Right atrium auricular region (tissue), 2 donors: ENCODE measurements at regions not wholly inside any gene's neighbourhood (a gene's known extent, or its start where the extent isn't known, plus 50 kb on each side); places are given as distances from the start of the nearest gene placed in this dataset.

Experiments
- DNase-seq: peaks from one replicate; pipeline ENCODE4 v3.0.0-alpha.2; 2019; ENCODE audit warnings: low spot score
- H3K27ac ChIP-seq, 2 donors: fragments of 200-600 bp; sonication (generic); 1 replicate in 1 of 2; 2 replicates in 1 of 2; pipeline ENCODE4 v1.5.1; 2016 to 2019
- H3K27me3 ChIP-seq, 2 donors: fragments of 200-600 bp; sonication (generic); one replicate each; pipeline versions ENCODE4 v1.5.1 to v1.6.0; 2017 to 2019
- H3K36me3 ChIP-seq: fragments of 200-600 bp; sonication (generic); one replicate; pipeline ENCODE4 v1.5.1; 2016
- H3K4me1 ChIP-seq, 2 donors: fragments of 200-600 bp; sonication (generic); one replicate each; pipeline versions ENCODE4 v1.5.1 to v1.6.0; 2017 to 2019
- H3K4me3 ChIP-seq, 2 donors: fragments of 200-600 bp; sonication (generic); 1 replicate in 1 of 2; 2 replicates in 1 of 2; pipeline ENCODE4 v1.5.1; 2017 to 2019; ENCODE audit warnings: mild to moderate bottlenecking in 1 of 2, moderate library complexity in 1 of 2
- H3K9me3 ChIP-seq, 2 donors: fragments of 200-600 bp; sonication (generic); one replicate each; pipeline ENCODE4 v1.5.1; 2019
- TF ChIP-seq, protein P1 (sequence below), 2 donors: fragments of 200-600 bp; sonication (generic); IDR thresholded peaks; one replicate each; pipeline ENCODE4 v1.5.1; 2019; ENCODE audit warnings: antibody characterized with exemption in 2 of 2

DNA sequence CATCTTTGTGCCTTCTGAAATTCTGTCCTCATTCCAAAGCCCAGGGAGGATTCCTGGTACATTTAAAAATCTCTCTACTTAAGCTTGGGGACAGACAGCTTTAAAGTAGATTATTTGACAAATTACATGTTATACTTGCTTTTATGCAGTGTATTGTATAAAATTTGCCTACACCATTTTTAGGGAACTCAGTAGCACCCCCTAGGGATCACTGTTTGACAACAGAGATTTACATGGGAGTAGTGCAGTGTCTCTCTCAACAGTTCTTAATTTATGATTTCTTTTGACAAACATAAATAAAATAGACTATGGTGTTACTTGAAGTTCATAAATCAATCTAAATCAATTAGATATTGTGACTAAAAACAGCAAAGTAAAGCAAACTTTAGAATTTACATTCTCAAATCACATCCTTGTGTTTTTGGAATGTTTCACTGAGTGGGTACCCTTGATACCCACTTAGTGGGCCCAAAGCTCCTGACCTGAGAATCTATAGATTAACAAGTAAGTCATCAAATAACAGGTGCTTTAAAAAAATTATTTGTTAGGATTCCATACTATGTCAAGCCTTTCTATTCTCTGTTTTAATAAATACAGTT, 428.8 kb downstream of the DYNC2H1 start:
- Histone ChIP-seq H3K9me3 (no peaks in the 10 kb centered on the region), H3K4me3 (no peak overlapping the region), H3K27me3 (no peaks in the 10 kb centered on the region), H3K36me3 (no peaks in the 10 kb centered on the region), H3K27ac (no peak overlapping the region), H3K4me1 (peaks cover 0 to 20% of the 10 kb centered on the region in 2 donors)
- no peak for DNase-seq
- TF ChIP-seq, protein P1, sequence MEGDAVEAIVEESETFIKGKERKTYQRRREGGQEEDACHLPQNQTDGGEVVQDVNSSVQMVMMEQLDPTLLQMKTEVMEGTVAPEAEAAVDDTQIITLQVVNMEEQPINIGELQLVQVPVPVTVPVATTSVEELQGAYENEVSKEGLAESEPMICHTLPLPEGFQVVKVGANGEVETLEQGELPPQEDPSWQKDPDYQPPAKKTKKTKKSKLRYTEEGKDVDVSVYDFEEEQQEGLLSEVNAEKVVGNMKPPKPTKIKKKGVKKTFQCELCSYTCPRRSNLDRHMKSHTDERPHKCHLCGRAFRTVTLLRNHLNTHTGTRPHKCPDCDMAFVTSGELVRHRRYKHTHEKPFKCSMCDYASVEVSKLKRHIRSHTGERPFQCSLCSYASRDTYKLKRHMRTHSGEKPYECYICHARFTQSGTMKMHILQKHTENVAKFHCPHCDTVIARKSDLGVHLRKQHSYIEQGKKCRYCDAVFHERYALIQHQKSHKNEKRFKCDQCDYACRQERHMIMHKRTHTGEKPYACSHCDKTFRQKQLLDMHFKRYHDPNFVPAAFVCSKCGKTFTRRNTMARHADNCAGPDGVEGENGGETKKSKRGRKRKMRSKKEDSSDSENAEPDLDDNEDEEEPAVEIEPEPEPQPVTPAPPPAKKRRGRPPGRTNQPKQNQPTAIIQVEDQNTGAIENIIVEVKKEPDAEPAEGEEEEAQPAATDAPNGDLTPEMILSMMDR (IDR thresholded peaks at IDR 0.05), result peak; percentile 18 to 58

DNA sequence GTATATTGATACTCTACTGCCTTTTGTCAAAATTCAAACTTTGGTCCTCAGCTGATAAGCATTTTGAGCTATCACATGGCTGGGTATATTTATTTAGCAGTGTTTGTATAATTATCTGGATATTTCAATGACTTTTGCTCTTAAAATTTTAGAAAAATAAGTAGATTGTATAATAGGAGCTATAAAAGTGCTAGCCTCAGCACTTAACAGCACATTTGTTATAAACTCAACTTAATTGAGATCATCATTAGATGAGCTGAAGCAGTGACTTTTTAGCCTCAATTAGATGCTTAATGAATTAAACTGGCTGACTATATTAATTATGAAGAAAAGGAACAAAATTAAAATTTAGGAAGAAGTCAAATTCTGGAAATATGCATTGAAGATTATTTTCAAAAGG, 429.9 kb downstream of the DYNC2H1 start:
- Histone ChIP-seq H3K4me3 (no peak overlapping the region), H3K4me1 (peaks cover 0 to 20% of the 10 kb centered on the region in 2 donors)
- TF ChIP-seq, protein P1 (IDR thresholded peaks at IDR 0.05), result no peak

GRCh38 chr11:103541186-103541795, 432.1 kb downstream of the DYNC2H1 start:
- no peaks in the 10 kb centered on the region for H3K36me3 ChIP-seq
- no peaks in the 10 kb centered on the region for H3K27me3 ChIP-seq
- DNase-seq, result no peak
- TF ChIP-seq, protein P1 (IDR thresholded peaks at IDR 0.05), result no peak
- H3K4me3 ChIP-seq, result no peak overlapping the region
- H3K27ac ChIP-seq, result no peak overlapping the region
- H3K4me1 ChIP-seq, result peaks cover 0 to 15% of the 10 kb centered on the region in 2 donors
- no peaks in the 10 kb centered on the region for H3K9me3 ChIP-seq

More for the DNA sequence above, 429.9 kb downstream of the DYNC2H1 start:
- no peak for DNase-seq
- no peak overlapping the region for H3K27ac ChIP-seq
- no peaks in the 10 kb centered on the region for H3K9me3 ChIP-seq
- no peaks in the 10 kb centered on the region for H3K27me3 ChIP-seq
- no peaks in the 10 kb centered on the region for H3K36me3 ChIP-seq

DNA sequence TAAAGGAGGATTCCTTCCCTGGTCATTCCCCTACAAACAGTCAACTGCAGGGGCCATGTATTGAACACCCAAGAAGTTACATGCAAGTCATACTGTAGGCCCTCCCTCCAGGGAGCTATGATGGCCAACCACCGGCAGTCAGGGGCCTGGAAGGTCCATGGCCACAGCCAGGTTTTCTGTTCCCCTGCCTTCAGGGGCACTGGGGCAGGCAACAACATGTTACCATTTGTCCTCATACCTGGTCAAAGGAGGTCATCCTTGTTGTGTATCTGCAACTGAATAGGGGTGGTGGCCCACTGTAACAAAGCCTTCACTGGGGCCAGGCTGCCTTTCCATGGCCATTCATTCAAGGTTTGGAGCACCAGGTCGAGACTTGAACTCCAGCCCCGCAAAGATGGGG, 433.6 kb downstream of the DYNC2H1 start:
- no peaks in the 10 kb centered on the region for H3K36me3 ChIP-seq
- peaks cover 0 to 7% of the 10 kb centered on the region in 2 donors for H3K4me1 ChIP-seq
- H3K9me3 ChIP-seq, result no peaks in the 10 kb centered on the region
- H3K27ac ChIP-seq, result no peak overlapping the region
- no peaks in the 10 kb centered on the region for H3K27me3 ChIP-seq
- TF ChIP-seq, protein P1 (IDR thresholded peaks at IDR 0.05), result no peak
- H3K4me3 ChIP-seq, result no peak overlapping the region
- DNase-seq, result no peak

DNA sequence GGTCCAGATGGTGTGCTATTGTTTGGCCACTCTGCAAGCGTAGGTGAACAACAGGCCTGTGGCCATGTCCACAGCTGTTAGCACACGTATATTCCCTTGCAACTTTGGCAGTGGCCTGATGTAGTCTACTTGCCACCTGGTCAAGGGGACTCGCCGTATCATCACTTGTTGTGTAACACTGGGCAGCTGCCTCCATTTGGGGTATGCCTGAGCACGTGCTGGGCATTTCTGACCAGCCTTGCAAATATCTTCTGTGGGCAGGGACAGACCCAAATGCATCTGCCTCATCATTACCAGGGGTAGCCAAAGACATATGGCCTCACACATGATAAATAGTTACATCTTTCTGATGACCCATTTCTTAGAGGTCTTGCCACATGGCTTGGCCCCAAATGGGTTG, 434.2 kb downstream of the DYNC2H1 start:
- H3K27ac ChIP-seq, result no peak overlapping the region
- no peaks in the 10 kb centered on the region for H3K36me3 ChIP-seq
- no peak for DNase-seq
- TF ChIP-seq, protein P1 (IDR thresholded peaks at IDR 0.05), result no peak
- H3K9me3 ChIP-seq, result no peaks in the 10 kb centered on the region
- no peaks in the 10 kb centered on the region for H3K27me3 ChIP-seq
- no peak overlapping the region for H3K4me3 ChIP-seq
- H3K4me1 ChIP-seq, result peaks cover 0 to 7% of the 10 kb centered on the region in 2 donors
